GM23338 (cell line): ENCODE measurements at regions not wholly inside any gene's neighbourhood (a gene's known extent, or its start where the extent isn't known, plus 50 kb on each side); places are given as distances from the start of the nearest gene placed in this dataset.

ENCODE experiments used
- CREB1 ChIP-seq: fragments of 250-450 bp; sonication (Bioruptor Pico); IDR thresholded peaks from 2 replicates; pipeline ENCODE4 v1.5.0; 2020; ENCODE audit warnings: low read depth, mild to moderate bottlenecking, moderate library complexity
- CTCF ChIP-seq, 2 experiments: fragments of 200-600 bp in 1 of 2; sonication (generic) in 1 of 2; conservative IDR thresholded peaks; 2 replicates each; pipeline versions ENCODE4 v1.5.1 to v1.6.1; 2016 to 2017; ENCODE audit warnings: antibody characterized with exemption in 2 of 2, low read depth in 2 of 2, mild to moderate bottlenecking in 2 of 2, moderate library complexity in 1 of 2
- ETS1 ChIP-seq: IDR thresholded peaks from 2 replicates; pipeline ENCODE4 v1.6.1; 2016; ENCODE audit warnings: antibody characterized with exemption
- EZH2 ChIP-seq: fragments of 200-600 bp; sonication (generic); IDR thresholded peaks from one replicate; pipeline ENCODE4 v1.8.0; 2017; ENCODE audit warnings: antibody characterized with exemption, mild to moderate bottlenecking, low read depth; ENCODE audit not compliant: unreplicated experiment
- EZH2phosphoT487 ChIP-seq: fragments of 200-600 bp; sonication (generic); IDR thresholded peaks from one replicate; pipeline ENCODE4 v1.8.1; 2018; ENCODE audit warnings: antibody characterized with exemption; ENCODE audit not compliant: unreplicated experiment
- JUNB ChIP-seq: IDR thresholded peaks from one replicate; pipeline ENCODE4 v1.6.1; 2016; ENCODE audit warnings: antibody characterized with exemption; ENCODE audit not compliant: unreplicated experiment
- NANOG ChIP-seq: IDR thresholded peaks from 2 replicates; pipeline ENCODE4 v1.6.1; 2016; ENCODE audit warnings: antibody characterized with exemption, borderline replicate concordance
- POLR2AphosphoS5 ChIP-seq: IDR thresholded peaks from 2 replicates; pipeline ENCODE4 v1.6.1; 2016; ENCODE audit warnings: antibody characterized with exemption, low read depth
- REST ChIP-seq: IDR thresholded peaks from one replicate; pipeline ENCODE4 v1.6.1; 2018; ENCODE audit warnings: antibody characterized with exemption; ENCODE audit not compliant: unreplicated experiment
- ZNF114 ChIP-seq: fragments of 250-450 bp; sonication (Bioruptor Pico); IDR thresholded peaks from 2 replicates; pipeline ENCODE4 v1.5.0; 2020; ENCODE audit warnings: mild to moderate bottlenecking, moderate library complexity
- ZNF331 ChIP-seq: fragments of 250-450 bp; sonication (Bioruptor Pico); IDR thresholded peaks from 2 replicates; pipeline ENCODE4 v1.5.0; 2020; ENCODE audit warnings: low read depth, mild to moderate bottlenecking, moderate library complexity
- ZNF462 ChIP-seq: fragments of 250-450 bp; sonication (Bioruptor Pico); IDR thresholded peaks from 2 replicates; pipeline ENCODE4 v1.5.0; 2020; ENCODE audit warnings: mild to moderate bottlenecking, moderate library complexity

- no peak for TF ChIP-seq CTCF (conservative IDR thresholded peaks at IDR 0.05; ENCODE audit: low read depth in 2 of 2)
- TF ChIP-seq REST: no peak
- TF ChIP-seq NANOG: no peak
- no peak for TF ChIP-seq ZNF462 (CRISPR knock-in tag)
- no peak for TF ChIP-seq EZH2
- TF ChIP-seq EZH2phosphoT487: no peak
- no peak for TF ChIP-seq ZNF114 (CRISPR knock-in tag)
- no peak for TF ChIP-seq POLR2AphosphoS5
- no peak for TF ChIP-seq CREB1 (CRISPR knock-in tag)
- no peak for TF ChIP-seq ZNF331 (CRISPR knock-in tag)
- TF ChIP-seq JUNB: no peak
- no peak for TF ChIP-seq ETS1
These were observed 109.3 kb downstream of the KLF12 start for GRCh38 chr13:74024856-74025255.
